ENCODE measurements at regions not wholly inside any gene's neighbourhood (a gene's known extent, or its start where the extent isn't known, plus 50 kb on each side); places are given as distances from the start of the nearest gene placed in this dataset.

DNA sequence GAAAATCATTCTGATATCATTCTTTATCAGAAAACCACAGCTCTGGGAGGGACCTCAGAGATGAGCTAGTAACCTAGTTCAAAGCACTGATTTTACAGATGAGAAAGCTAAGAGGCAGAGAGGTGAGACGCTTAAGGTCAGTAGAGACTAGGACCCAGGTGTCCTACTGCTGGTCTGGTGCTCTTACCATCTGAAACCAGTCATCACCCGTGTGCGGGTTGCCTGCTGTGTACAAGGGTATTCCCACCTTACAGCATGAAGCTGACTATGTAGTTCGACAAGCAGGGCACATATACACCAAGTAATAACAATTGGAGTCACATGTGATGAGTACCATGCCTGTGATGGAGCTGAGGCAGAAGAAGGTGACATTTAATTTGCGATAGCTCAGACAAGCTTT lies 133.7 kb downstream of the ADAMTS15 start:
- no peak for TF ChIP-seq FOXP2 (optimal IDR thresholded peaks at IDR 0.05; ENCODE audit: borderline replicate concordance, extremely low read depth, extremely low read length, insufficient read depth)
- TF ChIP-seq TAF1 (IDR thresholded peaks at IDR 0.05; ENCODE audit: borderline replicate concordance, insufficient read depth, low read length): no peak
- TF ChIP-seq, protein P1, sequence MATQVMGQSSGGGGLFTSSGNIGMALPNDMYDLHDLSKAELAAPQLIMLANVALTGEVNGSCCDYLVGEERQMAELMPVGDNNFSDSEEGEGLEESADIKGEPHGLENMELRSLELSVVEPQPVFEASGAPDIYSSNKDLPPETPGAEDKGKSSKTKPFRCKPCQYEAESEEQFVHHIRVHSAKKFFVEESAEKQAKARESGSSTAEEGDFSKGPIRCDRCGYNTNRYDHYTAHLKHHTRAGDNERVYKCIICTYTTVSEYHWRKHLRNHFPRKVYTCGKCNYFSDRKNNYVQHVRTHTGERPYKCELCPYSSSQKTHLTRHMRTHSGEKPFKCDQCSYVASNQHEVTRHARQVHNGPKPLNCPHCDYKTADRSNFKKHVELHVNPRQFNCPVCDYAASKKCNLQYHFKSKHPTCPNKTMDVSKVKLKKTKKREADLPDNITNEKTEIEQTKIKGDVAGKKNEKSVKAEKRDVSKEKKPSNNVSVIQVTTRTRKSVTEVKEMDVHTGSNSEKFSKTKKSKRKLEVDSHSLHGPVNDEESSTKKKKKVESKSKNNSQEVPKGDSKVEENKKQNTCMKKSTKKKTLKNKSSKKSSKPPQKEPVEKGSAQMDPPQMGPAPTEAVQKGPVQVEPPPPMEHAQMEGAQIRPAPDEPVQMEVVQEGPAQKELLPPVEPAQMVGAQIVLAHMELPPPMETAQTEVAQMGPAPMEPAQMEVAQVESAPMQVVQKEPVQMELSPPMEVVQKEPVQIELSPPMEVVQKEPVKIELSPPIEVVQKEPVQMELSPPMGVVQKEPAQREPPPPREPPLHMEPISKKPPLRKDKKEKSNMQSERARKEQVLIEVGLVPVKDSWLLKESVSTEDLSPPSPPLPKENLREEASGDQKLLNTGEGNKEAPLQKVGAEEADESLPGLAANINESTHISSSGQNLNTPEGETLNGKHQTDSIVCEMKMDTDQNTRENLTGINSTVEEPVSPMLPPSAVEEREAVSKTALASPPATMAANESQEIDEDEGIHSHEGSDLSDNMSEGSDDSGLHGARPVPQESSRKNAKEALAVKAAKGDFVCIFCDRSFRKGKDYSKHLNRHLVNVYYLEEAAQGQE (IDR thresholded peaks at IDR 0.05; ENCODE audit: insufficient read depth in 1 of 2, low read depth in 2 of 2, low read length in 2 of 2): no peak
- no peak for TF ChIP-seq SIN3A (IDR thresholded peaks at IDR 0.05; ENCODE audit: borderline replicate concordance, insufficient read depth, low read length)
- TF ChIP-seq POLR2AphosphoS5 (IDR thresholded peaks at IDR 0.05; ENCODE audit: low read depth, low read length): no peak

DNA sequence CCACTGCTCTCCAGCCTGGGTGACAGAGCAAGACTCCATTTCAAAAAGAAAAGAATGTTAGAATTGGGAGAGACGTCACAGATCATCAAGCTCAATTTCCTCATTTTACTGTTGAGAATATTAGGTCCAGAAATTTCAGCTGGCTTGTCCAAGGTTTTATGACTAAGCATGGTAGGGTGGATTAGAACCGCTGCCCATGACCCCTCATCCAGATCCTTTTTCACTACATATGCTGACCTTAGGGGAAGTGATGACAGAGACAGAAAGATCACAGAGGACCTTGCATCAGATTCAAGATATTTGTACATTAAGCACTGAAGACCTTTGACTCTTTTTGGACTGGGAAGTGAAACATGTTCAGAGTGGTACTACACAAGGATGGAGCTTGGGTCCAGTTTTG lies 134.5 kb downstream of the ADAMTS15 start:
- no peak for TF ChIP-seq POLR2AphosphoS5 (IDR thresholded peaks at IDR 0.05; ENCODE audit: low read depth, low read length)

DNA sequence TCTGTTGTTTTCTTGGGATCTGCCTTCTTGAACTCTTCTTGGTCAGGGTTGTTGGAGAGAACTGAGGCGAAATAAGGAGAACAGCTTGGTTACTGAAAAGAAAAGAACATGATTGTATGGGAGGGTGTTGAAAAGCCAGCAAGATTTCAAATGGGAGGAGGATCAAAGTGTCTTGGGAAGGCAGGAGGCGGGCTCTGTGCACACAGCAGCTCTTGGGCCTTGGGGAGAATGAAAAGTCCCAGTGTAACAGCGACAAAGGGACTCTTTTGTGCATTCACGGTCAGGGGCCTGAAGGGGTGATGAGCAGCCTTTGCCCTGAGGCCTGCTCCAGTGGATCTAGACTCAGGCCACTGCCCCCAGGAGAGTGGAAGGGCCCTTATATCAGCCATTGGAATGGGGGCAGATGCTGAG lies 135.4 kb downstream of the ADAMTS15 start:
- TF ChIP-seq, protein P1 (IDR thresholded peaks at IDR 0.05; ENCODE audit: insufficient read depth in 1 of 2, low read depth in 2 of 2, low read length in 2 of 2): no peak
- no peak for TF ChIP-seq FOXP2 (optimal IDR thresholded peaks at IDR 0.05; ENCODE audit: borderline replicate concordance, extremely low read depth, extremely low read length, insufficient read depth)
- TF ChIP-seq POLR2AphosphoS5 (IDR thresholded peaks at IDR 0.05; ENCODE audit: low read depth, low read length): no peak
- no peak for TF ChIP-seq SIN3A (IDR thresholded peaks at IDR 0.05; ENCODE audit: borderline replicate concordance, insufficient read depth, low read length)

DNA sequence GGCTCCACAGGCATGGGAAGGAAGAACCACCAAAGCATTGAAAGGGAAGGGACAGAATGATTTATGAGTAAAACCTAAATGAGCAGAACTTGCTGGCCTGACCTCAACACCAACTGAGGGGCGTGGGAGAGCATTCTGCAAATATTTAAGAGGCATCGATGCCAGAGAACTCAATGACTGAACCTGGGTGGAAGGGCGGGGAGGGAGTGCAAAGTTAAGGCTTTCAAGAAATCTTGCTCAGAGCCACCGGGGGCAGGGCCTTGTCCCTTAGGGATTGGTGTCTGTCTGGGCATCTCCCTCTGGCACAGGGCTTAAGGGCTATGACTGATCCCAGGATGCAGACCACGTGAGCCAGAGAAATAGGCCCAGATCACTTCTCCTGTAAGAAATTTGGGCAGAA lies 137.1 kb downstream of the ADAMTS15 start:
- TF ChIP-seq TAF1 (IDR thresholded peaks at IDR 0.05; ENCODE audit: borderline replicate concordance, insufficient read depth, low read length) (no peak), POLR2AphosphoS5 (IDR thresholded peaks at IDR 0.05; ENCODE audit: low read depth, low read length) (no peak), SIN3A (IDR thresholded peaks at IDR 0.05; ENCODE audit: borderline replicate concordance, insufficient read depth, low read length) (no peak), FOXP2 (optimal IDR thresholded peaks at IDR 0.05; ENCODE audit: borderline replicate concordance, extremely low read depth, extremely low read length, insufficient read depth) (no peak)
- TF ChIP-seq, protein P1 (IDR thresholded peaks at IDR 0.05; ENCODE audit: insufficient read depth in 1 of 2, low read depth in 2 of 2, low read length in 2 of 2): no peak

DNA sequence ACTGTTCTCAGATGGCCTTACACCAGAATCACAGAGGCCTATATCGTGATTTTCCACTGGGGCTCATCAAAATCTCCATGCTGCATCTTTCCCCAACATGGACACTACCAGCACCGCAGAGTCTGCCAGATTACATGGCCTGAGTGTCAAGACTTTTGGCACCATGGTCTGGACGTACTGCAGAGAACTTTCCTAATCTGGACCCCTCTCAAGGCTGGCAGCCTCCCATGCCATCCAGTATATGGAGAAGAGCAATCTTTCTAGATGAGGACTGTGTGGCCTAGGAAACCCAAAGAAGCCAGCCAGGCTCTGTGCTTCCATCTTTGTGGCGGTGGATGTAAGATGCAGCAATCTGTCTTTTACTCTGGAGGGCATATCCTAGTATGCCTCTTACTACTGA lies 139.2 kb downstream of the ADAMTS15 start:
- TF ChIP-seq SIN3A (IDR thresholded peaks at IDR 0.05; ENCODE audit: borderline replicate concordance, insufficient read depth, low read length) (no peak), POLR2AphosphoS5 (IDR thresholded peaks at IDR 0.05; ENCODE audit: low read depth, low read length) (no peak), TAF1 (IDR thresholded peaks at IDR 0.05; ENCODE audit: borderline replicate concordance, insufficient read depth, low read length) (no peak), FOXP2 (optimal IDR thresholded peaks at IDR 0.05; ENCODE audit: borderline replicate concordance, extremely low read depth, extremely low read length, insufficient read depth) (no peak)
- TF ChIP-seq, protein P1 (IDR thresholded peaks at IDR 0.05; ENCODE audit: insufficient read depth in 1 of 2, low read depth in 2 of 2, low read length in 2 of 2): no peak

Data from PFSK-1 (cell line).